Activated T-helper 17 cell treated with anti-CD3 and anti-CD28 coated beads, Interleukin-2, amount 50 U/mL, for 72 hours (primary cell): ENCODE measurements at regions not wholly inside any gene's neighbourhood (a gene's known extent, or its start where the extent isn't known, plus 50 kb on each side); places are given as distances from the start of the nearest gene placed in this dataset.

Experiments used
- ATAC-seq: fragments of 150-1000 bp; cut with Tn5 transposase; replicated peaks from 2 replicates; pipeline ENCODE4 v1.10.0; 2021; ENCODE audit warnings: mild to moderate bottlenecking, moderate library complexity
- H3K27ac Mint-ChIP-seq: one replicate; pipeline ENCODE4 v1.8.0; 2022; ENCODE audit warnings: mixed read lengths
- H3K27me3 Mint-ChIP-seq: one replicate; pipeline ENCODE4 v1.8.0; 2022; ENCODE audit warnings: mixed read lengths
- H3K36me3 Mint-ChIP-seq: one replicate; pipeline ENCODE4 v1.8.0; 2022; ENCODE audit warnings: low read depth, mild to moderate bottlenecking, mixed read lengths
- H3K4me1 Mint-ChIP-seq: one replicate; pipeline ENCODE4 v1.8.0; 2022; ENCODE audit warnings: mixed read lengths
- H3K4me3 Mint-ChIP-seq: one replicate; pipeline ENCODE4 v1.8.0; 2022; ENCODE audit warnings: mild to moderate bottlenecking, mixed read lengths
- H3K9me3 Mint-ChIP-seq: one replicate; pipeline ENCODE4 v1.8.0; 2022; ENCODE audit warnings: mixed read lengths

- Mint-ChIP-seq H3K4me3 (no peak overlapping the region), H3K27ac (no peak overlapping the region), H3K36me3 (no peaks in the 10 kb centered on the region), H3K27me3 (no peaks in the 10 kb centered on the region), H3K9me3 (no peaks in the 10 kb centered on the region), H3K4me1 (no peaks in the 10 kb centered on the region)
- no peak for ATAC-seq
Observed at GRCh38 chr2:62425684-62426083, 80.3 kb downstream of the TMEM17 start.

GRCh38 chr2:62424899-62425298 lies 81.1 kb downstream of the TMEM17 start:
- H3K27me3 Mint-ChIP-seq: peaks cover 3% of the 10 kb centered on the region
- no peaks in the 10 kb centered on the region for H3K36me3 Mint-ChIP-seq
- H3K4me1 Mint-ChIP-seq: no peaks in the 10 kb centered on the region
- H3K27ac Mint-ChIP-seq: no peak overlapping the region
- H3K9me3 Mint-ChIP-seq: no peaks in the 10 kb centered on the region
- no peak for ATAC-seq
- no peak overlapping the region for H3K4me3 Mint-ChIP-seq

DNA sequence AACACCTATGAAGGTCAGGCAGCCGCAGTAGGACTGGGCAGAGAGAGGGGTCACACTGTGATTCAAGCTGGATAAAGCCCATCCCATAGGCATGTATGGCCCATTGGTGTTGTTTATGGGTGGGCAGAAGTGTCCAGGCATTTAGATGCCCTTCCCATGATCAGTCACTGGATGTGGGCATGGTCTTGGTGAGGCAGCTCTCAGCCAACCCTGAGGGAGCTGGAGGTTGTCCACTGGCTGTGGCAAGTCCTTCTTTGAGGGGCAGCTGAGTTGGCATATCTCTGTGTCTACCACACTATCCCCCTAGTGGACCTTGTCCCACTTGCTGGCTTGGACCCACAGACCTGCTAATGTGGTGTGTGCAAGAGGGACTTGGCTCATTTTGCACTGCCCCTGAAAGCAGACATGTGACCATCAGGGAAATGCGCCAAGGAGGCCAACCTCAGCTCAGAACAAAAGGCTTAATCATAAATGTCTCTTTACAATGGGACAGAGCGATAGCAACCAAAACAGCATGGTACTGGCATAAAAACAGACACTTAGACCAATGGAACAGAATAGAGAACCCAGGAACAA lies 82.0 kb downstream of the TMEM17 start:
- no peaks in the 10 kb centered on the region for H3K36me3 Mint-ChIP-seq
- peak; percentile 14 for ATAC-seq
- H3K9me3 Mint-ChIP-seq: peaks cover 4% of the 10 kb centered on the region
- peaks cover 8% of the 10 kb centered on the region for H3K27me3 Mint-ChIP-seq
- no peaks in the 10 kb centered on the region for H3K4me1 Mint-ChIP-seq
- no peak overlapping the region for H3K27ac Mint-ChIP-seq
- H3K4me3 Mint-ChIP-seq: no peak overlapping the region

- peaks cover 4% of the 10 kb centered on the region for H3K9me3 Mint-ChIP-seq
- no peaks in the 10 kb centered on the region for H3K4me1 Mint-ChIP-seq
- H3K36me3 Mint-ChIP-seq: no peaks in the 10 kb centered on the region
- no peak overlapping the region for H3K27ac Mint-ChIP-seq
- no peak overlapping the region for H3K4me3 Mint-ChIP-seq
- peaks cover 9% of the 10 kb centered on the region for H3K27me3 Mint-ChIP-seq
- ATAC-seq: no peak
Observed at GRCh38 chr2:62423235-62423634, 82.8 kb downstream of the TMEM17 start.

GRCh38 chr2:62415518-62415917 lies 90.5 kb downstream of the TMEM17 start:
- H3K4me1 Mint-ChIP-seq: no peaks in the 10 kb centered on the region
- H3K27ac Mint-ChIP-seq: no peak overlapping the region
- H3K36me3 Mint-ChIP-seq: no peaks in the 10 kb centered on the region
- no peak overlapping the region for H3K4me3 Mint-ChIP-seq
- H3K27me3 Mint-ChIP-seq: peaks cover 9% of the 10 kb centered on the region
- ATAC-seq: no peak
- H3K9me3 Mint-ChIP-seq: peaks cover 4% of the 10 kb centered on the region

- H3K27ac Mint-ChIP-seq: no peak overlapping the region
- no peaks in the 10 kb centered on the region for H3K4me1 Mint-ChIP-seq
- no peaks in the 10 kb centered on the region for H3K36me3 Mint-ChIP-seq
- H3K27me3 Mint-ChIP-seq: peaks cover 7% of the 10 kb centered on the region
- peak; percentile 34 for ATAC-seq
- peaks cover 4% of the 10 kb centered on the region for H3K9me3 Mint-ChIP-seq
- no peak overlapping the region for H3K4me3 Mint-ChIP-seq
Observed at GRCh38 chr2:62415019-62415431, 91.0 kb downstream of the TMEM17 start.

GRCh38 chr2:62413116-62413663 lies 92.8 kb downstream of the TMEM17 start:
- Mint-ChIP-seq H3K4me3 (no peak overlapping the region), H3K9me3 (no peaks in the 10 kb centered on the region), H3K27ac (no peak overlapping the region), H3K27me3 (no peaks in the 10 kb centered on the region), H3K4me1 (no peaks in the 10 kb centered on the region), H3K36me3 (no peaks in the 10 kb centered on the region)
- no peak for ATAC-seq

DNA sequence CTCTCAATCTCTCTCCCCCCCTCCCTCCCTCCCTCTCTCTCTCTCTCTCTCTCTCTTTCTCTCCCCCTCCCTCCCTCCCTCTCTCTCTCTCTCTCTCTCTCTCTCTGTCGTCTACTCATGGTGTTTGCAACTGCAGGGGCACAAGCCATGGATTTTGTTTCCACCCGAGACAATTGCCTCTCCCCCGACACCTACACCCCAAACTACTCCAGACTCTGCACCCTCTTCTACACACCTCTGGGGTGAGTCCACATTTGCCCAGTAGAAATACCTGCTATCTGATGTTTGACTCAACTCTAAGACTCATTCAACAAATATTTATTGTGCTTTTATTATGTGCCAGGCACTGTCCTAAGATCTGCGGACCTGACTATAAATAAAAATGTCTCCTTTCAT lies 93.7 kb downstream of the TMEM17 start:
- no peak overlapping the region for H3K27ac Mint-ChIP-seq

DNA sequence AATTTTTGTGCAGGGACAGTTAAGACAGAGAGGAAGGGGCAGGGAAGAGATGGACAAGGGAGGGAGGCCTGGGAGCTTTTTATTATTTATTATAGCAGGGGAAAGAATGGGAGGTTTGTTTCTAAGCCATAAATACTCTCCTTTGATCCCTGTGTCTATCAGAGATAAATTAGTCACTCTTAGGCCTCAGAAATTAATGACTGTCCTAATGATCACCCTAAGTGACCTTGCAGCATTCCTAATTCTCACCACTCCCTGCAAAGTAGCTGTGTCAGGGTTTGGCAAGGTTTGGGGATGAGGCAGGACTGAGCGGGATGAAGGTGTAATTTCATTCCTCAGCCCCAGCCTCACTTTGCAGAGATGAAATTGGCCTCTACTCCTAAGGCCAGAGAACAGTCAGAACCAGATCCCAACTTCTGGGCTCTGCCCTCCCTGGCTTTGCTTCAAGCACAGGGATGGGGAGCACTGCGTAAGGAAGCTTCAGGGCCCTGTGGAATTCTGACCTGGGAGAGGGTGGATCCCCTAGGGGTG lies 95.0 kb downstream of the TMEM17 start:
- no peak overlapping the region for H3K27ac Mint-ChIP-seq
- no peaks in the 10 kb centered on the region for H3K9me3 Mint-ChIP-seq
- no peaks in the 10 kb centered on the region for H3K36me3 Mint-ChIP-seq
- no peaks in the 10 kb centered on the region for H3K27me3 Mint-ChIP-seq
- H3K4me3 Mint-ChIP-seq: no peak overlapping the region
- ATAC-seq: no peak
- H3K4me1 Mint-ChIP-seq: no peaks in the 10 kb centered on the region

More for the DNA sequence above, 93.7 kb downstream of the TMEM17 start:
- Mint-ChIP-seq H3K27me3 (no peaks in the 10 kb centered on the region), H3K9me3 (no peaks in the 10 kb centered on the region), H3K36me3 (no peaks in the 10 kb centered on the region), H3K4me3 (no peak overlapping the region), H3K4me1 (no peaks in the 10 kb centered on the region)
- ATAC-seq: no peak

GRCh38 chr2:62410015-62410453 lies 96.0 kb downstream of the TMEM17 start:
- Mint-ChIP-seq H3K27me3 (no peaks in the 10 kb centered on the region), H3K9me3 (no peaks in the 10 kb centered on the region)
- peak; percentile 4 for ATAC-seq

DNA sequence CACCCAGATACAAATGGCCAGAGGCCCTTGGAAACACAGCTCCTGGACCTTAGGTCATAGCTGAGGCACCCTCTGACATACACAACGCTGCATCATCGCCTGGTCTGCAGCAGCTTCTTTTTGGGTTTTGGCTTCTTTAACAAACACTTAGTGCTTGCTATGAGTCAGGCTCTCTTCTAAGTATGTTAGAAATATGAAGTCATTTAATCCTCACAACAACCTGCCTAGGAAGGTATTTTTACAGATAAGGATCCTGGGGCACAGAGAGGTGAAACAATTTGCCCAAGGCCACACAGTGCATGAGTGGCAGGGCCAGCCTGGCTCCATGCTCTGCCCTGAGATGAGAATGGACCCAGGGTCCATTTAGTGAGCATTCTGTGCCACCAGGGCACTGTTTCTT lies 96.6 kb downstream of the TMEM17 start:
- peak; percentile 49 for ATAC-seq
- Mint-ChIP-seq H3K36me3 (no peaks in the 10 kb centered on the region), H3K4me1 (no peaks in the 10 kb centered on the region), H3K4me3 (no peak overlapping the region), H3K9me3 (no peaks in the 10 kb centered on the region), H3K27me3 (no peaks in the 10 kb centered on the region), H3K27ac (peak overlapping the region; percentile 9)

More at GRCh38 chr2:62410015-62410453, 96.0 kb downstream of the TMEM17 start:
- H3K4me1 Mint-ChIP-seq: no peaks in the 10 kb centered on the region
- no peak overlapping the region for H3K27ac Mint-ChIP-seq
- no peak overlapping the region for H3K4me3 Mint-ChIP-seq
- H3K36me3 Mint-ChIP-seq: no peaks in the 10 kb centered on the region

- Mint-ChIP-seq H3K4me1 (no peaks in the 10 kb centered on the region), H3K27me3 (no peaks in the 10 kb centered on the region), H3K4me3 (no peak overlapping the region), H3K9me3 (no peaks in the 10 kb centered on the region), H3K36me3 (no peaks in the 10 kb centered on the region), H3K27ac (no peak overlapping the region)
- no peak for ATAC-seq
Observed at GRCh38 chr2:62408241-62408677, 97.7 kb downstream of the TMEM17 start.

- H3K4me3 Mint-ChIP-seq: no peak overlapping the region
- H3K9me3 Mint-ChIP-seq: no peaks in the 10 kb centered on the region
- no peaks in the 10 kb centered on the region for H3K27me3 Mint-ChIP-seq
- ATAC-seq: no peak
- H3K27ac Mint-ChIP-seq: no peak overlapping the region
- H3K36me3 Mint-ChIP-seq: no peaks in the 10 kb centered on the region
- H3K4me1 Mint-ChIP-seq: no peaks in the 10 kb centered on the region
Observed at GRCh38 chr2:62407838-62408237, 98.2 kb downstream of the TMEM17 start.

GRCh38 chr2:62407401-62407800 lies 98.6 kb downstream of the TMEM17 start:
- no peak overlapping the region for H3K4me3 Mint-ChIP-seq

GRCh38 chr2:62406573-62407043 lies 99.4 kb downstream of the TMEM17 start:
- H3K27me3 Mint-ChIP-seq: no peaks in the 10 kb centered on the region
- H3K4me1 Mint-ChIP-seq: no peaks in the 10 kb centered on the region
- no peak for ATAC-seq
- no peak overlapping the region for H3K27ac Mint-ChIP-seq
- H3K36me3 Mint-ChIP-seq: no peaks in the 10 kb centered on the region
- no peak overlapping the region for H3K4me3 Mint-ChIP-seq
- no peaks in the 10 kb centered on the region for H3K9me3 Mint-ChIP-seq

More at GRCh38 chr2:62407401-62407800, 98.6 kb downstream of the TMEM17 start:
- Mint-ChIP-seq H3K36me3 (no peaks in the 10 kb centered on the region), H3K27ac (no peak overlapping the region), H3K9me3 (no peaks in the 10 kb centered on the region), H3K27me3 (no peaks in the 10 kb centered on the region), H3K4me1 (no peaks in the 10 kb centered on the region)
- ATAC-seq: no peak
